Stomach (tissue), 8 donors: ENCODE measurements at regions not wholly inside any gene's neighbourhood (a gene's known extent, or its start where the extent isn't known, plus 50 kb on each side); places are given as distances from the start of the nearest gene placed in this dataset.

Source experiments
- DNase-seq, 2 donors: peaks; one replicate each; pipeline versions ENCODE4 v3.0.0 to v3.0.0-alpha.2; 2013 to 2019
- H3K27ac ChIP-seq, 5 donors: fragments of 200-600 bp in 4 of 5; sonication (generic) in 4 of 5; one replicate each; pipeline ENCODE4 v1.5.1; 2013 to 2019; ENCODE audit warnings: mild to moderate bottlenecking in 1 of 5, moderate library complexity in 1 of 5
- H3K27me3 ChIP-seq, 3 donors: fragments of 200-600 bp; sonication (generic); one replicate each; pipeline ENCODE4 v1.5.1; 2017 to 2019; ENCODE audit warnings: mixed run types in 1 of 3
- H3K36me3 ChIP-seq, 4 donors: fragments of 200-600 bp; sonication (generic); 1 replicate in 3 of 4; 2 replicates in 1 of 4; pipeline ENCODE4 v1.5.1; 2016 to 2019
- H3K4me1 ChIP-seq, 4 donors: fragments of 200-600 bp; sonication (generic); one replicate each; pipeline ENCODE4 v1.5.1; 2016 to 2019
- H3K4me3 ChIP-seq, 4 donors: fragments of 200-600 bp; sonication (generic) in 3 of 4; one replicate each; pipeline ENCODE4 v1.5.1; 2016 to 2019; ENCODE audit warnings: mild to moderate bottlenecking in 1 of 4
- H3K9me3 ChIP-seq, 4 donors: fragments of 200-600 bp; sonication (generic); one replicate each; pipeline ENCODE4 v1.5.1; 2016 to 2019
- CTCF ChIP-seq, 7 experiments: fragments of 450-650 bp in 4 of 7; fragments of 200-600 bp in 3 of 7; sonication (generic) in 3 of 7; IDR thresholded peaks; one replicate each; pipeline ENCODE4 v1.5.1; 2016 to 2019; ENCODE audit warnings: antibody characterized with exemption in 7 of 7, control low read depth in 2 of 7, mild to moderate bottlenecking in 1 of 7
- EP300 ChIP-seq: sonication (generic); formaldehyde crosslinking; IDR thresholded peaks from one replicate; pipeline ENCODE4 v1.6.1; 2017; ENCODE audit warnings: antibody characterized with exemption
- POLR2A ChIP-seq, 4 donors: fragments of 450-650 bp; IDR thresholded peaks; one replicate each; pipeline ENCODE4 v1.6.1; 2016; ENCODE audit warnings: antibody characterized with exemption in 4 of 4, control low read depth in 2 of 4, mild to moderate bottlenecking in 1 of 4, moderate library complexity in 1 of 4
- POLR2AphosphoS5 ChIP-seq, 3 donors: sonication (generic); formaldehyde crosslinking; IDR thresholded peaks; one replicate each; pipeline ENCODE4 v1.6.1; 2016; ENCODE audit warnings: antibody characterized with exemption in 3 of 3
- WGBS, 5 donors: extraction: QIAGEN DNeasy Blood & Tissue Kit in 3 of 5; methylation state at CpG; one replicate each; pipeline versions ENCODE4 v1.1.5 to v1.1.7; 2013 to 2018; 5-methylcytosine and 5-hydroxymethylcytosine counted together
- intact Hi-C: fragments of 100-400 bp; cut with DNase I; formaldehyde crosslinking; loops from one replicate; pipeline ENCODE4 v1.15.1; 2023; ENCODE audit warnings: low total_unique reads
- donor health status: healthy with polysubstance abuse.
- donor health status: Bipolar disorder and iron deficiency.
- donor health status: healthy.

GRCh38 chr4:41396869-41397268, 140.1 kb downstream of the UCHL1 start:
- no peak for TF ChIP-seq POLR2A (IDR thresholded peaks at IDR 0.05)
- no peak for TF ChIP-seq EP300
- TF ChIP-seq POLR2AphosphoS5 (IDR thresholded peaks at IDR 0.05): no peak
- no peak for TF ChIP-seq CTCF (IDR thresholded peaks at IDR 0.05)
- intact Hi-C loops: no loop called here
- WGBS, 5 donors: 76 to 93% (median 87%) methylated on average over 2 of the region's 2 CpGs
- Histone ChIP-seq H3K4me3 (no peak overlapping the region), H3K36me3 (no peaks in the 10 kb centered on the region), H3K4me1 (no peaks in the 10 kb centered on the region), H3K27me3 (no peaks in the 10 kb centered on the region), H3K27ac (no peak overlapping the region), H3K9me3 (no peaks in the 10 kb centered on the region)
- DNase-seq: no peak

- H3K36me3 ChIP-seq: no peaks in the 10 kb centered on the region
- TF ChIP-seq EP300: no peak
- TF ChIP-seq POLR2A (IDR thresholded peaks at IDR 0.05): no peak
- no peak for TF ChIP-seq POLR2AphosphoS5 (IDR thresholded peaks at IDR 0.05)
- TF ChIP-seq CTCF (IDR thresholded peaks at IDR 0.05): no peak
- intact Hi-C loops: no loop called here
- WGBS, 5 donors: 74 to 96% (median 89%) methylated on average over 1 of the region's 1 CpG
- no peaks in the 10 kb centered on the region for H3K27me3 ChIP-seq
- no peaks in the 10 kb centered on the region for H3K4me1 ChIP-seq
- no peaks in the 10 kb centered on the region for H3K9me3 ChIP-seq
- no peak overlapping the region for H3K4me3 ChIP-seq
- no peak for DNase-seq
- no peak overlapping the region for H3K27ac ChIP-seq
Measured at GRCh38 chr4:41399231-41399630, 138.7 kb upstream of the LIMCH1 start.

- WGBS, 5 donors: 85 to 96% (median 93%) methylated on average over 2 of the region's 2 CpGs
- H3K36me3 ChIP-seq: no peaks in the 10 kb centered on the region
- TF ChIP-seq POLR2A (IDR thresholded peaks at IDR 0.05) (no peak), CTCF (IDR thresholded peaks at IDR 0.05) (no peak)
- H3K4me3 ChIP-seq: no peak overlapping the region
- no peak overlapping the region for H3K27ac ChIP-seq
- H3K9me3 ChIP-seq: no peaks in the 10 kb centered on the region
- no peaks in the 10 kb centered on the region for H3K27me3 ChIP-seq
- intact Hi-C loops: no loop called here
- no peak for DNase-seq
- no peaks in the 10 kb centered on the region for H3K4me1 ChIP-seq
Measured at GRCh38 chr4:41400296-41400695, 137.7 kb upstream of the LIMCH1 start.

GRCh38 chr4:41405464-41406112, 132.4 kb upstream of the LIMCH1 start:
- intact Hi-C loops: no loop called here
- no peak for TF ChIP-seq CTCF (IDR thresholded peaks at IDR 0.05)
- no peak for TF ChIP-seq POLR2A (IDR thresholded peaks at IDR 0.05)
- no peak for TF ChIP-seq EP300
- TF ChIP-seq POLR2AphosphoS5 (IDR thresholded peaks at IDR 0.05): no peak
- H3K27ac ChIP-seq: no peak overlapping the region
- H3K9me3 ChIP-seq: no peaks in the 10 kb centered on the region
- no peaks in the 10 kb centered on the region for H3K36me3 ChIP-seq
- H3K4me3 ChIP-seq: no peak overlapping the region
- no peaks in the 10 kb centered on the region for H3K27me3 ChIP-seq
- H3K4me1 ChIP-seq: peaks cover 0 to 9% (median 0%) of the 10 kb centered on the region in 4 donors
- 74 to 87% (median 79%) methylated on average over 4 of the region's 4 CpGs for WGBS, 5 donors
- no peak for DNase-seq
